ENCODE measurements at regions not wholly inside any gene's neighbourhood (a gene's known extent, or its start where the extent isn't known, plus 50 kb on each side); places are given as distances from the start of the nearest gene placed in this dataset.

DNA sequence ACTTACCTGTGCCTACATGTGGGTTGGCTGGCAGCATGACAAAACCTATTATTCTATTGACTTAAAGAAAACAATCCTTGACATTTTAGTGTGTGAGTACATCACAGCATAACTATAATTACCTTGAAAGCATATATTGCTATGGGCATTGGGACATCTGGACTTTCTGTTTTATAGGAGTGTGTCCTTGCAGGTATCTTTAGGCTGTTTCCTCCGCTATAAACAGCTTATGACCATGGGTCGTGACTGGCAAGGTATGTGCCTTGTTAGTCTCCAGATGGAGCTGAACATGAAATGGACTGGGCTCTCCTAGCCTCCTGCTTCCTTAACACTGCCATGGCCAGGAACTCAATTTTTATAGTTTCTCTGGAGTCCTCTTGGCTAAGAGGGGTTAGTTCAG lies 317.4 kb upstream of the COBL start:
- peaks cover 0 to 3% (median 0%) of the 10 kb centered on the region in 5 donors for H3K36me3 Mint-ChIP-seq
- H3K9me3 ChIP-seq (ENCODE audit: control insufficient read depth in 2 of 3, low read length in 3 of 3) = no peaks in the 10 kb centered on the region
- ATAC-seq = no peak
- H3K9me3 Mint-ChIP-seq = peaks cover 0 to 20% (median 7%) of the 10 kb centered on the region in 11 donors
- H3K4me1 Mint-ChIP-seq = no peaks in the 10 kb centered on the region
- ChIA-PET CTCF (no interaction called here), POLR2A (no interaction called here)
- intact Hi-C loops (cut with micrococcal nuclease) = no loop called here
- H3K4me3 Mint-ChIP-seq = no peak overlapping the region
- no peaks in the 10 kb centered on the region for H3K36me3 ChIP-seq (ENCODE audit: control insufficient read depth in 2 of 3, insufficient read depth in 3 of 3, low read length in 3 of 3)
- H3K27me3 ChIP-seq (ENCODE audit: control insufficient read depth in 2 of 2, insufficient read depth in 2 of 2, low read length in 2 of 2) = no peaks in the 10 kb centered on the region
- H3K27ac ChIP-seq (ENCODE audit: low read depth, low read length) = no peak overlapping the region
- H3K27me3 Mint-ChIP-seq = peaks cover 0 to 14% (median 0%) of the 10 kb centered on the region in 5 donors
- no peak overlapping the region for H3K27ac Mint-ChIP-seq
- H3K4me1 ChIP-seq (ENCODE audit: control insufficient read depth in 2 of 2, insufficient read depth in 2 of 2, low read length in 2 of 2) = no peaks in the 10 kb centered on the region
- H3K4me3 ChIP-seq (ENCODE audit: low read length) = no peak overlapping the region
- DNase-seq = no peak

GRCh38 chr7:51633596-51633995 lies 317.0 kb upstream of the COBL start:
- intact Hi-C loops (cut with micrococcal nuclease) = no loop called here
- POLR2A ChIA-PET = no interaction called here
- Histone ChIP-seq H3K9me3 (ENCODE audit: control insufficient read depth in 2 of 3, low read length in 3 of 3) (no peaks in the 10 kb centered on the region), H3K27ac (ENCODE audit: low read depth, low read length) (no peak overlapping the region), H3K27me3 (ENCODE audit: control insufficient read depth in 2 of 2, insufficient read depth in 2 of 2, low read length in 2 of 2) (no peaks in the 10 kb centered on the region), H3K36me3 (ENCODE audit: control insufficient read depth in 2 of 3, insufficient read depth in 3 of 3, low read length in 3 of 3) (no peaks in the 10 kb centered on the region), H3K4me1 (ENCODE audit: control insufficient read depth in 2 of 2, insufficient read depth in 2 of 2, low read length in 2 of 2) (no peaks in the 10 kb centered on the region), H3K4me3 (ENCODE audit: low read length) (no peak overlapping the region)
- Mint-ChIP-seq H3K36me3 (peaks cover 0 to 3% (median 0%) of the 10 kb centered on the region in 5 donors), H3K4me1 (no peaks in the 10 kb centered on the region), H3K27ac (no peak overlapping the region), H3K27me3 (peaks cover 0 to 14% (median 0%) of the 10 kb centered on the region in 5 donors), H3K9me3 (peaks cover 0 to 20% (median 7%) of the 10 kb centered on the region in 11 donors), H3K4me3 (no peak overlapping the region)
- CTCF ChIA-PET = no interaction called here
- DNase-seq = no peak
- no peak for ATAC-seq

DNA sequence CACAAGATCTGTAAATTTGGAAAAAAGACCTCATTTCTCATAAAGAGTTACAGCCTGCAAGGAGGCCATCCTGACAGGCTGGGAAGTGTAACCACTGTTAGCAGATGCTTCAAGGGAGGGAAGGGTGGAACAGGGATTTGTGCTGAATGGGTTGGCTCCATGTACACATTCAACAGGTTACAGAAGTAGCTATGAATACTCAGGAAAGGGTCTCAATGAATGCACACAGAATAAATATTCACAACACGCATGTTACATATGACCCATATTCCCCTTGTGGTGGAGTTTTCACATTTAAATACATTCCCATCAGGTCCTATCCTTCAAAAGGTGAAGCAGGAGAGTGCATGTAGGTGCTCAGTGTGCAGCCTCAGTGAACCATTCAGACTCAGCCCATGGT lies 316.4 kb upstream of the COBL start:
- intact Hi-C loops (cut with micrococcal nuclease) = no loop called here
- no peak overlapping the region for H3K4me3 Mint-ChIP-seq
- CTCF ChIA-PET = no interaction called here

GRCh38 chr7:51630933-51631332 lies 314.3 kb upstream of the COBL start:
- ATAC-seq (no peak), DNase-seq (no peak)
- Histone ChIP-seq H3K36me3 (ENCODE audit: control insufficient read depth in 2 of 3, insufficient read depth in 3 of 3, low read length in 3 of 3) (no peaks in the 10 kb centered on the region), H3K27me3 (ENCODE audit: control insufficient read depth in 2 of 2, insufficient read depth in 2 of 2, low read length in 2 of 2) (no peaks in the 10 kb centered on the region), H3K4me3 (ENCODE audit: low read length) (no peak overlapping the region), H3K4me1 (ENCODE audit: control insufficient read depth in 2 of 2, insufficient read depth in 2 of 2, low read length in 2 of 2) (no peaks in the 10 kb centered on the region), H3K9me3 (ENCODE audit: control insufficient read depth in 2 of 3, low read length in 3 of 3) (no peaks in the 10 kb centered on the region), H3K27ac (ENCODE audit: low read depth, low read length) (no peak overlapping the region)
- Mint-ChIP-seq H3K27ac (no peak overlapping the region), H3K9me3 (peaks cover 0 to 21% (median 7%) of the 10 kb centered on the region in 11 donors), H3K27me3 (peaks cover 0 to 10% (median 0%) of the 10 kb centered on the region in 5 donors), H3K4me3 (no peak overlapping the region), H3K36me3 (peaks cover 0 to 3% (median 0%) of the 10 kb centered on the region in 5 donors), H3K4me1 (no peaks in the 10 kb centered on the region)
- intact Hi-C loops (cut with micrococcal nuclease) = no loop called here
- ChIA-PET POLR2A (no interaction called here), CTCF (no interaction called here)

More for the DNA sequence above, 316.4 kb upstream of the COBL start:
- H3K9me3 Mint-ChIP-seq = peaks cover 0 to 20% (median 7%) of the 10 kb centered on the region in 11 donors
- DNase-seq (no peak), ATAC-seq (no peak)
- Histone ChIP-seq H3K4me1 (ENCODE audit: control insufficient read depth in 2 of 2, insufficient read depth in 2 of 2, low read length in 2 of 2) (no peaks in the 10 kb centered on the region), H3K9me3 (ENCODE audit: control insufficient read depth in 2 of 3, low read length in 3 of 3) (no peaks in the 10 kb centered on the region), H3K27me3 (ENCODE audit: control insufficient read depth in 2 of 2, insufficient read depth in 2 of 2, low read length in 2 of 2) (no peaks in the 10 kb centered on the region), H3K4me3 (ENCODE audit: low read length) (no peak overlapping the region), H3K27ac (ENCODE audit: low read depth, low read length) (no peak overlapping the region), H3K36me3 (ENCODE audit: control insufficient read depth in 2 of 3, insufficient read depth in 3 of 3, low read length in 3 of 3) (no peaks in the 10 kb centered on the region)
- POLR2A ChIA-PET = no interaction called here
- no peaks in the 10 kb centered on the region for H3K4me1 Mint-ChIP-seq
- H3K27ac Mint-ChIP-seq = no peak overlapping the region
- H3K36me3 Mint-ChIP-seq = peaks cover 0 to 3% (median 0%) of the 10 kb centered on the region in 5 donors
- peaks cover 0 to 14% (median 0%) of the 10 kb centered on the region in 5 donors for H3K27me3 Mint-ChIP-seq

DNA sequence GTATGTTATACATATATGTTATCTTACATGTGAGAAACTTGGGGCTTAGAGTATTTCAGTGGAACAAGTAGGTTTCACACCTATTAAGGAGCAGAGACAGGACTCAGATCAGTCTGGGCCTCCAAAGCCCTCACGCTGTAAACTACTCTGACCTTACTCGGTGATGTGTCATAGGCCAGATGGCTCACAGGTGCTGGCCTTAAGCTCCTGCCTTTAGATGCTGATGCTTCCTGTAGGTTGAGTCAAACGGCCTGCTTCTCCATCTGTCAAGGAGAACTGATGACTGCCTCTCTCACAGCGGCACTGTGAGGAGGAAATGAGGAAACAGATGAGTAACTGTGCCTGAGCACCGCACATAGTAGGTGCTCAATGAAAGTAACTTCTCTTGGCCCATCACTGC lies 312.6 kb upstream of the COBL start:
- H3K4me3 ChIP-seq (ENCODE audit: low read length) = no peak overlapping the region
- Mint-ChIP-seq H3K27me3 (peaks cover 0 to 5% (median 0%) of the 10 kb centered on the region in 5 donors), H3K27ac (no peak overlapping the region), H3K9me3 (peaks cover 0 to 17% (median 7%) of the 10 kb centered on the region in 11 donors), H3K4me1 (no peaks in the 10 kb centered on the region), H3K36me3 (peaks cover 0 to 3% (median 0%) of the 10 kb centered on the region in 5 donors), H3K4me3 (no peak overlapping the region)
- H3K27ac ChIP-seq (ENCODE audit: low read depth, low read length) = no peak overlapping the region
- intact Hi-C loops (cut with micrococcal nuclease) = no loop called here
- ChIA-PET CTCF (no interaction called here), POLR2A (no interaction called here)
- DNase-seq (no peak), ATAC-seq (no peak)
- no peaks in the 10 kb centered on the region for H3K27me3 ChIP-seq (ENCODE audit: control insufficient read depth in 2 of 2, insufficient read depth in 2 of 2, low read length in 2 of 2)
- no peaks in the 10 kb centered on the region for H3K4me1 ChIP-seq (ENCODE audit: control insufficient read depth in 2 of 2, insufficient read depth in 2 of 2, low read length in 2 of 2)
- no peaks in the 10 kb centered on the region for H3K36me3 ChIP-seq (ENCODE audit: control insufficient read depth in 2 of 3, insufficient read depth in 3 of 3, low read length in 3 of 3)
- no peaks in the 10 kb centered on the region for H3K9me3 ChIP-seq (ENCODE audit: control insufficient read depth in 2 of 3, low read length in 3 of 3)

DNA sequence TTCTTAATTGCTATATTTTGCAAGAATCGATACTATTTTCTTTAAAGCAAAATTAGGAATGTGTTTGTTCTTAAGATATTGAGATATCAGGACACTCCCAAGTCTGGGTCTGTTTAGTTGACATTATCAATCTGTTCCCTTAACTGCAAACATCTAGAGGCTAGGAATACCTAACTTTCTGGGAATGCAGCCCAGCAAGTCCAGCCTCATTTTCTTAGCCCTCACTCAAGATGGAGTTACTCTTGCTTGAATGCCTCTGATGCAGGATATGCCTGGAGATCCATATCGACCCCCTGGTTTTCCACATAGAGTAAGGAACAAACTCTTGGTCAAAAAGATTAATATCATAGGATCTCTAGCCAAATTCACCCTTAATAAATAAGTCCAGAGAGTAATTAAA lies 305.3 kb upstream of the COBL start:
- intact Hi-C loops (cut with micrococcal nuclease) = no loop called here
- ChIA-PET POLR2A (no interaction called here), CTCF (no interaction called here)
- ATAC-seq (no peak), DNase-seq (no peak)
- H3K9me3 ChIP-seq (ENCODE audit: control insufficient read depth in 2 of 3, low read length in 3 of 3) = peaks cover 0 to 3% (median 0%) of the 10 kb centered on the region in 3 experiments
- no peak overlapping the region for H3K27ac ChIP-seq (ENCODE audit: low read depth, low read length)
- Mint-ChIP-seq H3K4me1 (no peaks in the 10 kb centered on the region), H3K36me3 (no peaks in the 10 kb centered on the region), H3K27ac (no peak overlapping the region), H3K9me3 (peaks cover 0 to 17% (median 10%) of the 10 kb centered on the region in 11 donors), H3K27me3 (peaks cover 0 to 6% (median 0%) of the 10 kb centered on the region in 5 donors), H3K4me3 (no peak overlapping the region)
- H3K27me3 ChIP-seq (ENCODE audit: control insufficient read depth in 2 of 2, insufficient read depth in 2 of 2, low read length in 2 of 2) = no peaks in the 10 kb centered on the region
- no peaks in the 10 kb centered on the region for H3K36me3 ChIP-seq (ENCODE audit: control insufficient read depth in 2 of 3, insufficient read depth in 3 of 3, low read length in 3 of 3)
- H3K4me3 ChIP-seq (ENCODE audit: low read length) = no peak overlapping the region
- no peaks in the 10 kb centered on the region for H3K4me1 ChIP-seq (ENCODE audit: control insufficient read depth in 2 of 2, insufficient read depth in 2 of 2, low read length in 2 of 2)

- CTCF ChIA-PET = no interaction called here
- DNase-seq (no peak), ATAC-seq (no peak)
- peaks cover 0 to 8% (median 0%) of the 10 kb centered on the region in 5 donors for H3K27me3 Mint-ChIP-seq
- H3K27ac Mint-ChIP-seq = no peak overlapping the region
- no peaks in the 10 kb centered on the region for H3K4me1 Mint-ChIP-seq
- no peak overlapping the region for H3K27ac ChIP-seq (ENCODE audit: low read depth, low read length)
- no peak overlapping the region for H3K4me3 ChIP-seq (ENCODE audit: low read length)
- H3K36me3 ChIP-seq (ENCODE audit: control insufficient read depth in 2 of 3, insufficient read depth in 3 of 3, low read length in 3 of 3) = no peaks in the 10 kb centered on the region
- POLR2A ChIA-PET = no interaction called here
- intact Hi-C loops (cut with micrococcal nuclease) = no loop called here
- H3K9me3 Mint-ChIP-seq = peaks cover 0 to 21% (median 12%) of the 10 kb centered on the region in 11 donors
- no peaks in the 10 kb centered on the region for H3K27me3 ChIP-seq (ENCODE audit: control insufficient read depth in 2 of 2, insufficient read depth in 2 of 2, low read length in 2 of 2)
- no peaks in the 10 kb centered on the region for H3K36me3 Mint-ChIP-seq
- no peaks in the 10 kb centered on the region for H3K4me1 ChIP-seq (ENCODE audit: control insufficient read depth in 2 of 2, insufficient read depth in 2 of 2, low read length in 2 of 2)
- no peak overlapping the region for H3K4me3 Mint-ChIP-seq
- peaks cover 0 to 3% (median 0%) of the 10 kb centered on the region in 3 experiments for H3K9me3 ChIP-seq (ENCODE audit: control insufficient read depth in 2 of 3, low read length in 3 of 3)
Observed at GRCh38 chr7:51620706-51621105, 304.1 kb upstream of the COBL start.
